COLO668 (cell line): ENCODE measurements at regions not wholly inside any gene's neighbourhood (a gene's known extent, or its start where the extent isn't known, plus 50 kb on each side); places are given as distances from the start of the nearest gene placed in this dataset.
"Not testable (repeated sequence)": the region's sequence is repeated elsewhere in the genome, so short reads cannot be mapped to it uniquely, and the experiment has no call there.

ENCODE experiments used
- DNase-seq: peaks from one replicate; lab custom pipeline; 2025; ENCODE audit not compliant: unreplicated experiment; lab: John Stamatoyannopoulos, UW

DNA sequence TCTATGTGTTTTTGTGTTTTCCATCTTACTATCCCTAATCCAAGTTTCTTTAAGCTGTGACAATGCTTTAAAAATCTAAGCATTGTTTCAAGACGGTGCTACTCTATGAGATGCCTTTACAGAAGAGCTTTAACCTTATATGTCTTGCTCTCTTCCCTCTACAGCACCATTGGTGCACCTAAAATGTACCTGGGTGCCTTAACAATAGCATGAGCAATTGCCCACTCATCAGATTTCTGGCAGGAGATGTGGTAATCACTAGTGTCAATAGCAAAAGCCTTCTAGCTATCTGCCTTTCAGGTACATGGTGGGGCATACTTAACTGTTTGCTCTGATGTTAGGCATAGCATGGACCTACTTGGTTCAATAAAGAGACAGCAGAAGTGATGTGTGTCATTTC, 222.3 kb upstream of the KIF2A start:
- no peak for DNase-seq

DNA sequence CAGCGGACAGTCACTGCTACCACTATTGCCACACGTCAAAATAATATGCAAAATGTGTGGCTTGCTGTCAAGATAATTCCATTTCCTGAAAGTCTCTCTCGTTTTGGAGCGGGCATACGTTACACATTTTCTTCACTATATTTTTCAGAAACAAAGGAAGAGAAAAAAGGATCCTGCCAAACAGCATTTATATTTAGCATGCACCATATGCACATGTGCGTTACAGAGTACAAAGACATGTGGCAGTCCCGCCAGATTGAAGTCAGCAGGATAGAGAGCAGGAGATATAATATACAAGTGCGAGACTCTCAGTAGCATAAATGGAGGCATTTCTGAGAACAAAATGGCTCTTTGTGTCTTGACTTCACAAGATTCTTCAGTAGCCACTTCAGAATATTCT, 221.6 kb upstream of the KIF2A start:
- DNase-seq, result no peak

DNA sequence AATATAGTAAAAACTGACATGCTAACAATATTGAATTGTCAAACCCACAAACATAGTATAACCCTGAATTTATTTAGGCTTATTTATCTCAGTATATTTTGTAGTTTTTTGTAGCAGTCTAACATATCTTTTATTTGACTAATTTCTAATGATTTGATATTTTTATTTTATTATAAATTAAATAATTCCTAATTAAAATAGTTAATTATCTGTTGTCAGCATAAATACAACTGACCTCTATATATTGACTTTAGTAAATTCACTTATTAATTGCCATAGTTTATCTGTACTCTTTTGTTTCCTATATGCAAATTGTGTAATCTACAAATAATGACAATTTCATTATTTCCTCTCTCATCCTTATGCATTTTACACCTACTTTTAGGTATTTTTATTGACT, 215.1 kb upstream of the KIF2A start:
- DNase-seq, result no peak

DNA sequence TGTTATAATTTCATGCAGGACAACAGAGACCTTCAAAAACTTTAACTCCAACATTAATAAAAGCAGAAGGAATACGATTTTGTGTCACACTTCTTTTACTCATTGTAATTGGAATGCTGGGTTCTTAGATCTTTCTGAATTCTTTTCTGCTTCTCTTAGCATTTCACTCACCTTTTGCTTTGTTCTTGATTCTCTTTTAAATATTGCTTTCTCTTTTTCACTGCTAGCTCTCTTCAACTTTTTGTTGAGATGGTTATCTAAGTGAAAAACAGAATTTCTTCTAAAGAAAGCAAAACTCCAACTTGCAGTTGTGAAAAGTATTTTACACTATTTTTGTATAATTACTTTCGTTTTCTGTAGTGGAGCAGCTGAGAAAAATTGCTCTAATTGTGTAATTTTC, 212.6 kb upstream of the KIF2A start:
- no peak for DNase-seq

DNA sequence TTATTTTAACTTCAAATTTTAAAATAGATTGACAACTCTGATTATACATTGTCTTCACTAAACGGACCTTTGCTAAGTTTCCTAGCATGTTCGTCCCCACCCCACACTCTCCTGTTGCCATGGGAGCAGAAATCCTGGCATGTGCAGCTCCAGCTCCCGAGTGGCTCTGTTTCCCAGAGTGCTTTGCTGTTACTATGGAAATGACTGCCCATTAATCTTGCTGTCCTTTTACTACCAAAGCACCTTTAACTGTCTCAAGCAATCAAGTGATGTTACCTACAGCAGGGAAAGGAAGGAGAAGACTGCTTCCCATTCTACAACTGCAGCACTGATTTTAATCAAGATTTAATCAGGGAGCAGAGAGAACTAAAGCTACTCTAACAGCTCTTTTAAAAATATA, 212.0 kb upstream of the KIF2A start:
- peak; percentile 1 for DNase-seq

DNA sequence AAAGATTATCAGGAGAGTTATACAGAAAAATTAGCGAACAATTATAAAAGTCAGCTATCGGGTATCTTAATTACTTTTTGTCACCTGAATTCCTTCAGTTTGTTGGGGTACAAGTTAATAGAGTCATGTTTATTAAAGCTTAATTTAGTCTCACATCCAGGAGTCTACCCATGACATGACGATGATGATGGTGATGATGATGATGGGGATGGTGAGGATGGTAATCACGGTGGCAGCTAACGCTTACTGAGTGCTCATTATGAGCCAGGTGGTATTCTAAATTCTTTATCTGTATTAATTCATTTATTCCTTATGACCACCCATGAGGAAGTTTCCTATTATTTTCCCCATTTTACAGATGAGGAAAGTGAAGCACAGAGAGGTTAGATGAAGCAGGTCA, 208.6 kb upstream of the KIF2A start:
- no peak for DNase-seq

DNA sequence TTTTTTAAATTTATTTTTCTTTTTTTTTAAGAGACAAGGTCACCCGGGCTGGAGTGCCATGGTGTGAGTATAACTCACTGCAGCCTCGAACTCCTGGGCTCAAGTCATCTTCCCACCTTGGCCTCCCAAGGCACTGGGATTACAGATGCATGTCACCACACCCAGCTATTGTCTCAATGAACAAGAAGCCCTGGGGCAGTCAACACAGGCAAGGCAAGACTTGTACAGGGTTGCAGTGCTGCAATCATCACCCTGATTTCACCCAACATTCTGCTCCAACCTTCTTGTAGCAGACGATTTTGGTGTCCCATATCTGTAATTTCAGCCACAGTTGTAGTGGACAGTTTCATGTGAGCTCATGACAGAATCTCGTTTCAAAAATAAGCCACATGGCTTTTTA, 205.8 kb upstream of the KIF2A start:
- no peak for DNase-seq

DNA sequence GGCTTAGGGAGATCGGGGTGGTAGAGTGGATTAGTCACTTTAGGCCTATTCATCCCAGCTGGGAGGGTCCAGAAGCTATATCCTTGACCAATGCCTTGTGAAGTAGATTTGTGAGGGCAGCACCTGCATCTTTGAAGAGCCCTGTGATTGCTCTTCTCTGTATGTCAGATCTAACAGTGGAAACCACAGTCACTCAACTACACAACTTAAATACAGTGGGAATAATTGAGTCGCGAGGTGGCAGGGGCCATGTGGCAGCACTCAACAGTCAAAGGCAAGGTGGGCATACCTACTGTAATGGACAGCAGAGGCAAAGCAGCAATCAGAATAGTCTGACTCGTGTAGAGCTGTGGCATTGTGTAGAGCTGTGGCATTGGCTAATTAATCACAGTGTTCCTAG, 202.1 kb upstream of the KIF2A start:
- not testable (repeated sequence) for DNase-seq

DNA sequence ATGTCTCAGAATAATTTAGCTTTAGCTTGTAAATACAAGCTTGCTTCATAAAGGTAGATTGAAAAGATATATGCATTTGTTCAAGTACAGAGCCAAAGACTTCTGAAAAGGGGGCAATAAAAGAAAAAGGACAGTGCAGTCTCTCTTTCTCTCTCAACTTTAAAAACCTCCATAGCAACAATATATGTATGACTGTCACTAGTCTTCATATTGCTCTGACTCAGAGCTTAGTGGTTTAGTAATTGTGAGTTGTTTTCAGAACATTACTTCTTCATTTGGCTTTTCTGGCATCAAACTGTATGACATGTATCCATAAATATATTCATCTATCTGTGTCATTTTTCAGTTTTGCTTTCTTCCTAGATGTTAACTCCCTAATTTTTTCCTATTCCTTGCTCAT, 194.6 kb upstream of the KIF2A start:
- DNase-seq, result no peak

DNA sequence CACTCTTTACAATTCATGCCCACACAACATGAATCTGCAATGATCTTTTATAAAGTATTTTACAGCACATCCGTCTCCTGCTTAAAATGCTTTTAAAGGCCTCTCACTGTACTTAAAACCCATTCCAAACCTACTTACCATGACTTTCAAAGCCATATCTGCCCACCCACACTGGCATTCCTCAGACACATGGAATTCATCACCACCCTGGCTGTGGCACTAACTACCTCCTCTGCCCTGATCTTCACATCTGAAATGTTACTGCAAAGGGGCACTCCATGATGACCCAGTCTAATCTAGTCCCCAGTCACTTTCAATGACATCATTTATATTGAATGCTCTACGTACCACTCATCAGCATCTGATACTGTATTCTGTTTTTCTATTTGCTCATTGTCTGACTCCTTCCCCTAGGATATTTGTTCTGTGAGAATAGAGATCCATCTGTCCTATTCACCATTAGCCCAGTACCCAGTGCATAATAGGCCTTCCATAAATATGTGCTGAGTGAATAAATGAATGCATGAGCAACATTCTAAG, 193.2 kb upstream of the KIF2A start:
- no peak for DNase-seq

DNA sequence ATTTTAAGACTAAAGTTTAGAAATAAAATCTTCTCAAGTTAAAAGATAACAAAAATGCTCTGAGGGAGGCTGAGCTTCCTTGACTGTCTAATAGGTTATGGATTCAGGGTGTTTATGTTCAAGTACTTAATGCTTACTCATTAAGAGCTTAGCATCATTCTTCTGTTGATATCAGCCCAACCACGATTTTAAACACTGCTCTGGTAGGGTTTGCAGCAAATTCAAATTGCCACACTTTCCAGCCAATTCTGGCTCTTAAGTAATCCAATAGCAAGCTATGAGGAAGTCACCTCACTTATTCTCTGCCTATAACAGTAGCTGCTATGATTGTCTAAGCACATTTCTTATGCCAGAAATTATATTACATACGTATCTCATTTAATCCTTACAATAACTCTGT, 191.0 kb upstream of the KIF2A start:
- DNase-seq, result no peak

DNA sequence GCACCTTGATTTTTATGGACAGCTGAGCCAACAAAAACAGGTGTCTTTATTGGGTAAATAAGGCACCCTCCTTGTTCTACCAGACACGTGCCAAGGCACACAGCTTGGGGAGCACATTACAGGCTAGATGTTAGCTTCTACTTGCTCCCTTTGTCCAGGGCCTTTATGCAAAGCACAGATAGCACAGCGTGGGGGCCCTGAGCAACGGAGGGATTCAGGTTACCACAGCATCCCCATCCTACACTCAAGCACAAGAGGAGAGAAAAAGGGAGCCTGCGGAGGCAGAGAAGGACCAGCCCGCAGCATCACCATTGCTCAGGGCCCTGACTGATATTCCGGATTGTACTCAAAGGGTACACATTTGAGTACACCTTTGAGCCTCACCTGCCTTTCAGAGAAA, 181.7 kb upstream of the KIF2A start:
- DNase-seq, result no peak

DNA sequence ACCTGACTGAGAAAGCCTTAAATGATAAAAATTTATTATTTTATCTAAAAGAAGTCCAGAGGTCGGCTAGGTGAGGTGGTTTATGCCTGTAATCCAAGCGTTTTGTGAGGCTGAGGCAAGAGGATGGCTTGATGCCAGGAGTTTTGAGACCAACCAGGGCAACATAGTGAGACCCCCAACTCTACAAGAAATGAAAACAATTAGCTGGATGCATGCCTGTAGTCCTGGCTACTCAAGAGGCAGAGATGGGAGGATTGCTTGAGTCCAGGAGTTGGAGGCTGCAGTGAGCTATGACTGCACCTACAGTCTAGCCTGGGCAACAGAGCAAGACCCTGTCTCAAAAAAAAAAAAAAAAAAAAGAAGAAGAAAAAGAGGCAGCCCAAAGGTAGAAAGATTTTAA, 179.9 kb upstream of the KIF2A start:
- DNase-seq, result no peak

DNA sequence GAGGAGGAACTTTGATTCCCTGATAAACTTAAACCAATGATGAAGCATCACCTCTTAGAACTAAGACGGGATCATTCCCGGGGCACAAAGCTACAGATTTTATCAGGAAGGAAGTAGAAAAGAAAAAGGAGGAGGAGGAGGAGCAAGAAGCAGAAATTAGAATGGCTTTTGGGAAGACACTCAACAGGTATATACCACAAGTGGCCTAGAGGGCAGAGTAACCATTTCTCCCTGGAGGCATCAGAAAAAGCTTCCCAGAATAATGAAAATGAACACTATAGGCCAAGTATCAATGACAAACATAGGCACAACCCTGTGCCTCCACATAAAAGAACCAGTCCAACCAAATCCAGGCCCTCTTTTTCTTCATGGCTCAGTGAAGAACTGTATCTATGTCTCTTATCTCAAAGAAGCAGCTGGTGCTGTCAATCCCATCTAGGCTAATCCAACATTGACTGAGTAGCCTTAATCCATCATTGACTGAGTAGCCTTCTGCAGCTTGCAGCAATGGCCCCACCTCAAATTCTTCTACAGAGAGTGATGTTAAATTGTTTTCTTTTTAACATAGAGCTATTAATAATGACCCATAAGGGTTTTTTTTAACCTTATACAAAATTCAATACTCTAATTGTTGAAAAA, 178.8 kb upstream of the KIF2A start:
- DNase-seq, result no peak

DNA sequence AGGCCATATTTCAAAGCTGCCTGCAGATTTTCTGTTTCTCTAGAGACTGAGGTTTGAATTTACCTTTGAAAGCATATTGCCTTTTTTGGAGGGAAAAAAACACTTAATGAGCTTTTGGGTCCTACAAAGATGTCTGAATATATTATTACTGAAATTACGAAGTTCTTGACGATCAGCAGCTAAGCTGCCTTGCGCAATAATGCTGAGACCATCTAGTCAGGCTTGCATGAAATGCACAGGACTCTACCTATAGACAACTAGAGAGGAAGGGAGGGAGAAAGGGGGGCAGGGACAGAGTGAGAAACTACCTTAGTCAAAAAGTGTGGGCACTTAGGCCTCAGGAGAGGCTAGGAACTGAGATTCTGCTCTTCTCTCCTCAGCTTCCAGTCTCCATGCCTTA, 175.9 kb upstream of the KIF2A start:
- no peak for DNase-seq

DNA sequence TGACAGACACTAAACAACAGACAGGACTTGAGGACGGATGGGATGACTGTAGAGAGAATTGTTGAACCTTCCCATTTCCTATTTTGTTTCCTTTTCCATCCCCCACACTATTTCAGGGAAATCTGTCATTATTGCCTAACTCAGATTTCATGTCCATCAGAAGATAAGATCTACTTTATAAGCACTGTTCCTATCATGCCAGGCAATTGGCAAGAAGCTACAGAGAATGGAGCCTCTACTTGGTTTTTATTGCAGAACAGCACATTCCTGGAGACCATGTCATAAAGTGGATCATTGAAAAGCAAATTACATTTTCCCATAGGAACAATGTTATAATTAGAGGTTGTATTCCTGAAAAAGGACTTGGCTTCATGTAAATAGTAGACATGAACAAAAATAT, 173.7 kb upstream of the KIF2A start:
- DNase-seq, result no peak

DNA sequence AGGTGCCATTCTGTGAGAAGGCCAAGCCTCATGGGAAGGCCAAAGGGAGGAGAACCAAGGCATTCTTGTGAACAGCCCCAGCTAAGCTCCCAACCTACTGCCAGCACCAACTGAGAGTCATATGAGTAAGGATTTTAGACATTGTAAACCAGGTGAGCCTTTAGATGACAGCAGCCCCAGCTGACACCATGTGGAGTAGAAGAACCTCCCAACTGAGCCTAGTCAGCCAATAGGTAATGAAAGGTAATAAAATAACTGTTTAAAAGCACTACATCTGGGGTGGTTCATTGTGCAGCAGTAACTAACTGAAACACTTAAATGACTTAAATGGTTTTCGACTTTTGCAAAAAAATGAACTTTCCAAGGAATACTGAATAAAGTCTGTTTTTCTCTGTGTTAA, 172.6 kb upstream of the KIF2A start:
- no peak for DNase-seq

DNA sequence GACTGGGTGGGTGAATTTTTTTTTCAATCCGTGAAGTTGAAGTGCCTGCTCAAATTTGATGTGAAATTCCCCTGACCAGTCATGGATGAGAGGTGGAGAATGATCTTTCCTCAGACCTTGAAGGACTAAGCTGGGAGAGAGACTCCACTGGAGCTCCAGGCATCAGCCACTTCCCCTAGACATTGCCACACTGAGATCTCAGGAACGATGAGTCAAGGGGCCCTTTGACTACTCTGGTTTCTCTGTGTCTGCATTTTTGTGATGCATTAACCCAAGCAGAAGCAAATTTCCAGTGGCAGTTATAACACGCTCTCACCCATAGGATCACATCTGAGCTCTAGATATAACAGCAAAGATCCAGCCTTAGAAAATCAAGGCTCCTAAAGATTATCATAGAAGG, 171.2 kb upstream of the KIF2A start:
- DNase-seq, result no peak

DNA sequence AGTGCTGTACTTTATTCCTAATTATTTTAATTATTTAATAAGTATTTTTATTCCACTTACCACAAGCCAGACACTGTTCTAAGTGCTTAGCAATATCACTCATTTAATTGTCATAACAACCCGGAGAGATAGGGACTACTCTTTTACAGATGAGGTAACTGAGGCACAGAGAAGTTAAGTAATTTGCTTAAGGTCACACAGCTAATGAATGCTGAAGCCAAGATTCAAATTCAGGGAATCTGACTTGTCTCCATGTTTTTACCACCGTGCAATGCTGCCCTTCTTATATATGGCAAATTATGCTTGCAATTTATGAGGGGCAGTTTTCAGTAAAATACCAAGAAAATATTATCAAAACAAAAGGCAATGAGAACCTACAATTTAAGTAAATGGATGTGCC, 168.4 kb upstream of the KIF2A start:
- no peak for DNase-seq

DNA sequence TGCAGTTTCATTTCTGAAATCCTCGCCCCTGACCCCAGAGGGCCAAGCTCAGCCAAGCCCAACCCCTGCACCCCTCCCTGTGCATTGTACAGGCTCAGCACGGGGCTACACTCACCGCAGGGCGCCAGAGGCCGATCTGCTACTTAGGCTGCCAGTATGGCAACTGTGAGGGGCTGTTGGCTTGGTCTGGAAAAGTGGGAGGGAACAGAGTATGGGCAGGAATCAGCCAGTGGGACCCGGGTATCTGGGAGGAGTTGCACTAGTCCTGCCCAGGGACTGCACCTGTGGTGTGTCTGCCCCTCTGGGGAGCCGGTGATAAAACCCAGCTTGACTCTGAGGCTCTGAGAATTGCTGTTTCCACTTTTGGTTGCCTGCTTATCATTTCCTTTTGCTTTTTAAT, 167.4 kb upstream of the KIF2A start:
- no peak for DNase-seq

DNA sequence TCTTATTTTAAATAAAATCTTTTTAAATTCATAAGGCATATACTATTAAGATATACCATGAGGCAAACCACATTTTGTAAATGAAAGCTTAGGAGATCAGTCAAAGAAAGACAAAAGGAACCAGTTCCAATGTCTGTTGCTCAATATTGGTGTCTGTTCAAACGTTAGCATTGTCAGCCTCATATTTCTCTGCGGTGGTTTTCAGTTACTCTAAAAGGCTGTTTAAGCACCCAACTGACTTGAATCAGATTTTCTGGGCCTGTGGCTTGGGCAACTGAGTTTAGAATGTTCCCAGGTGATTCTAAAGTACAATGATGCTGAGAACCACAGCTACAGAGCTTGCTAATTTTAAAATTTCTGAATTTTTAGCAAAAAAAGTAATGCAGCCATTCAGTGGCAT, 166.3 kb upstream of the KIF2A start:
- DNase-seq, result no peak

DNA sequence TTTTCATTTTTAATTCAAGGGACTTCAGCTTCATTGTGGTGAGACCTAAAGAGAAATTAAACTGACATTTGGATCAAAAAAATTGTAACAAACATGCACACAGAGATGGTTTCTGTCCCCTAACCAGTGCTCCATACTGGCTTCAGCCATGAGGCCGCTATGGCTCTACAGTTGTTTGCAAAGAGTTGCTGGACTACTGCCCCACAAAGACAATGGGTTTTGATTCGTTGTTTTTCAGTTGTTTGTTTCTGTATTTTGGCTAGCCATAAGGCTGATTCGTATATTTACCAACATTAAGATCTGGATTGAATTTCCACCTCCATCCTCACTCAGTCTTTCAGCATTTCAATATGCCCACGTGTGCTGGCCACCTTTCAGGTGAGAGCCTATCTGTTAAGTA, 163.7 kb upstream of the KIF2A start:
- no peak for DNase-seq
